PC-9 (cell line): ENCODE measurements at regions not wholly inside any gene's neighbourhood (a gene's known extent, or its start where the extent isn't known, plus 50 kb on each side); places are given as distances from the start of the nearest gene placed in this dataset.

Experiments
- EZH2 ChIP-seq: fragments of 200-600 bp; sonication (generic); IDR thresholded peaks from 2 replicates; pipeline ENCODE4 v1.8.0; 2017; ENCODE audit warnings: antibody characterized with exemption, low read depth
- TF ChIP-seq, protein P1 (sequence below): fragments of 200-600 bp; sonication (generic); conservative IDR thresholded peaks from 2 replicates; pipeline ENCODE4 v1.6.1; 2017; ENCODE audit warnings: mixed run types, antibody characterized with exemption, mild to moderate bottlenecking, moderate library complexity

DNA sequence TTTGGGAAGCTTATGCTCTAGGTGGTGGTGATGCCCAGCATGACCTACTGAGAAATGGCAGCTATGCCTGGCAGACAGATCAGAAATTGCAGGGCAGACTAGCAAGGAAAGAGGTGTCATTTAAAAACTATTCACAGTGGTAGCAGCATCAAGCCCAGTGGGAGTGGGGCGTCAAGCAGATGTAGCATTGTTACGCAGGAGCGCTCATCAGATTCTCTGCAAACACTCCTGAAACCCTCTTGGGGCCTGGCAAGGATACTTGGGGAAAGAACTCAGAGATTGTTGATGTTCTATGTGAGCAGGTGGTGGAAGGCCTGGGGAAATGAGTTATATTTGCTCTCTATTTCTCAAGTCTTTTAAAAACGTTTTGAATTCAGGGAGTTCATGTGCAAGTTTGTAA, 437.6 kb downstream of the RAPGEF2 start:
- TF ChIP-seq, protein P1, sequence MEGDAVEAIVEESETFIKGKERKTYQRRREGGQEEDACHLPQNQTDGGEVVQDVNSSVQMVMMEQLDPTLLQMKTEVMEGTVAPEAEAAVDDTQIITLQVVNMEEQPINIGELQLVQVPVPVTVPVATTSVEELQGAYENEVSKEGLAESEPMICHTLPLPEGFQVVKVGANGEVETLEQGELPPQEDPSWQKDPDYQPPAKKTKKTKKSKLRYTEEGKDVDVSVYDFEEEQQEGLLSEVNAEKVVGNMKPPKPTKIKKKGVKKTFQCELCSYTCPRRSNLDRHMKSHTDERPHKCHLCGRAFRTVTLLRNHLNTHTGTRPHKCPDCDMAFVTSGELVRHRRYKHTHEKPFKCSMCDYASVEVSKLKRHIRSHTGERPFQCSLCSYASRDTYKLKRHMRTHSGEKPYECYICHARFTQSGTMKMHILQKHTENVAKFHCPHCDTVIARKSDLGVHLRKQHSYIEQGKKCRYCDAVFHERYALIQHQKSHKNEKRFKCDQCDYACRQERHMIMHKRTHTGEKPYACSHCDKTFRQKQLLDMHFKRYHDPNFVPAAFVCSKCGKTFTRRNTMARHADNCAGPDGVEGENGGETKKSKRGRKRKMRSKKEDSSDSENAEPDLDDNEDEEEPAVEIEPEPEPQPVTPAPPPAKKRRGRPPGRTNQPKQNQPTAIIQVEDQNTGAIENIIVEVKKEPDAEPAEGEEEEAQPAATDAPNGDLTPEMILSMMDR: no peak
- no peak for TF ChIP-seq EZH2
